ENCODE measurements at regions not wholly inside any gene's neighbourhood (a gene's known extent, or its start where the extent isn't known, plus 50 kb on each side); places are given as distances from the start of the nearest gene placed in this dataset.

- Histone ChIP-seq H3K27ac (no peak overlapping the region), H3K27me3 (no peaks in the 10 kb centered on the region), H3K36me3 (no peaks in the 10 kb centered on the region), H3K4me1 (no peaks in the 10 kb centered on the region), H3K4me3 (no peak overlapping the region), H3K9me3 (peaks cover 0 to 19% (median 7%) of the 10 kb centered on the region in 12 donors)
- TF ChIP-seq POLR2A (IDR thresholded peaks at IDR 0.05) (no peak), CTCF (IDR thresholded peaks at IDR 0.05) (no peak)
- DNase-seq (no peak), ATAC-seq (no peak)
- intact Hi-C loops (cut with DNase I) = no loop called here
- WGBS, 4 donors = 91 to 97% (median 95%) methylated on average over 3 of the region's 3 CpGs
Observed at GRCh38 chr2:11009176-11009575, 97.4 kb downstream of the KCNF1 start.

GRCh38 chr2:11009891-11010290, 98.2 kb downstream of the KCNF1 start:
- Histone ChIP-seq H3K4me3 (no peak overlapping the region), H3K9me3 (peaks cover 0 to 19% (median 7%) of the 10 kb centered on the region in 12 donors), H3K27me3 (no peaks in the 10 kb centered on the region), H3K36me3 (no peaks in the 10 kb centered on the region), H3K4me1 (no peaks in the 10 kb centered on the region), H3K27ac (no peak overlapping the region)
- 62 to 79% (median 70%) methylated on average over 3 to 6 of the region's 6 CpGs for WGBS, 4 donors
- ATAC-seq (no peak), DNase-seq (no peak)
- TF ChIP-seq POLR2A (IDR thresholded peaks at IDR 0.05) (no peak), CTCF (IDR thresholded peaks at IDR 0.05) (no peak)
- intact Hi-C loops (cut with DNase I) = no loop called here

DNA sequence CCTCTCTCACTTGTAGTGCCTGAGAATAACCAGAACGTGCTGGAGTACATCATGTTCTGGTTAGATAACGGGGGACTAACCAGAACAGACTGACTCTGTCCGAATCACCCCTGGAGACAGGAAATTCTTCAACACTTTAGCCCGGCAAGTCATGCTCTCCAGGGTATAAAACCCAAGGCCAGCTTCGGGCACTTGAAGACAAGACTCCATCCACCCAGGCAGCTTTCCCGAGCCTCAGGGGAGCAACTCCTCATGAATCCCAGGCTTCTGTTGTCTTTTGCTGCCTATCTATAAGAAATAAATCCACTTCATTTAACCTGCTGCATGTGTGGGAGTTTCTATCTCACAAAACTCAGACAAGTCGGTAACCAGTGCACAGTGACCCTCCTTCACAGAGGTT, 99.6 kb downstream of the KCNF1 start:
- ATAC-seq = no peak
- Histone ChIP-seq H3K4me3 (no peak overlapping the region), H3K27me3 (peaks cover 0 to 5% (median 0%) of the 10 kb centered on the region in 9 donors), H3K36me3 (no peaks in the 10 kb centered on the region), H3K9me3 (peaks cover 0 to 19% (median 7%) of the 10 kb centered on the region in 12 donors), H3K27ac (no peak overlapping the region), H3K4me1 (no peaks in the 10 kb centered on the region)
- TF ChIP-seq CTCF (IDR thresholded peaks at IDR 0.05) = no peak
- no peak for TF ChIP-seq POLR2A (IDR thresholded peaks at IDR 0.05)
- DNase-seq = no peak
- WGBS, 4 donors = 70 to 74% (median 72%) methylated on average over 7 of the region's 7 CpGs
- intact Hi-C loops (cut with DNase I) = no loop called here

DNA sequence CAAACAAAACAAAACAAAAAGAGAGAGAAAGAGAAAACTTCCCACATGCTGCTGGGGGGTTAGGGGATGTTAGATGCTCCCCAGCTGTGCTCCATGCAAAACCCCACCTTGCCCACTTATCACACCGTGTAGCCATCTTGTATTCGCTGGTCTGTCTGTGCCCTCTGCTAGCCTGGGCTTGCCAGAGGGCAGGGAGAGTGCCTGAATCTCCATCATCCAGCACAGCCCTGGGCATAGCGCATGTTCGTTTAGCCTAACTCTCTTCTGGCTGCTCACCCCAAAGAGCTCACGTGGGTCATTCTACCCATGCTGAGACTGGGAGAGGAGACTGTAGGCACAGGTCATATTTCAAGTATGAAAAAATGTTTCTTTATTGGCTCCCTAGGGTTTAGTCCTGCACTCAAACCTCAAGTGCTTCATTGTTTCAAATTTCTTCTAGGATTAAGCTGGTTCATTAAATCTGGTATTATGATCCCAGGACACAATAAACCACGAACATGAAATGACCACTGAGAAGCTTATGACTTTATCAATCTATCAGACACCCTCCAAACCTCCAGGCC, 100.5 kb downstream of the KCNF1 start:
- TF ChIP-seq CTCF (IDR thresholded peaks at IDR 0.05) (no peak), POLR2A (IDR thresholded peaks at IDR 0.05) (no peak)
- Histone ChIP-seq H3K36me3 (no peaks in the 10 kb centered on the region), H3K9me3 (peaks cover 0 to 19% (median 7%) of the 10 kb centered on the region in 12 donors), H3K4me1 (no peaks in the 10 kb centered on the region), H3K4me3 (no peak overlapping the region), H3K27ac (no peak overlapping the region), H3K27me3 (peaks cover 0 to 5% (median 0%) of the 10 kb centered on the region in 9 donors)
- intact Hi-C loops (cut with DNase I) = no loop called here
- DNase-seq (no peak), ATAC-seq (peak in 1 of 4 donors; percentile 33)
- 75 to 86% (median 78%) methylated on average over 6 of the region's 6 CpGs for WGBS, 4 donors

All from heart left ventricle (tissue), 16 donors.